OCI-LY1 (cell line): ENCODE measurements at regions not wholly inside any gene's neighbourhood (a gene's known extent, or its start where the extent isn't known, plus 50 kb on each side); places are given as distances from the start of the nearest gene placed in this dataset.

Experiments used
- H2AFZ ChIP-seq: fragments of 200-600 bp; sonication (generic), shearing (Covaris generic); 2 replicates; pipeline ENCODE4 v1.6.0; 2014; ENCODE audit warnings: antibody characterized with exemption, mild to moderate bottlenecking, low read length
- H3F3A ChIP-seq: fragments of 200-600 bp; sonication (generic), shearing (Covaris generic); 2 replicates; pipeline ENCODE4 v1.6.0; 2014; ENCODE audit warnings: mild to moderate bottlenecking, antibody characterized with exemption, low read length, moderate library complexity; ENCODE audit not compliant: insufficient read depth
- H3K27ac ChIP-seq: fragments of 200-600 bp; sonication (generic); 2 replicates; pipeline ENCODE4 v1.5.1; 2014; ENCODE audit warnings: low read length, mixed run types, mild to moderate bottlenecking, low read depth; ENCODE audit not compliant: poor library complexity, severe bottlenecking
- H3K27me3 ChIP-seq: fragments of 200-600 bp; sonication (generic); 2 replicates; pipeline ENCODE4 v1.6.0; 2014; ENCODE audit warnings: antibody characterized with exemption, mild to moderate bottlenecking, low read length, moderate library complexity; ENCODE audit not compliant: insufficient read depth
- H3K36me3 ChIP-seq: fragments of 200-600 bp; sonication (generic); 2 replicates; pipeline ENCODE4 v1.6.1; 2014; ENCODE audit warnings: mild to moderate bottlenecking, antibody characterized with exemption, low read length, moderate library complexity, mixed read lengths; ENCODE audit not compliant: insufficient read depth
- H3K4me1 ChIP-seq: fragments of 200-600 bp; sonication (generic); 2 replicates; pipeline ENCODE4 v1.5.1; 2014; ENCODE audit warnings: mild to moderate bottlenecking, low read length, moderate library complexity; ENCODE audit not compliant: insufficient read depth, severe bottlenecking
- H3K4me2 ChIP-seq: fragments of 200-600 bp; sonication (generic), shearing (Covaris generic); 2 replicates; pipeline ENCODE4 v1.6.1; 2014; ENCODE audit warnings: low read length
- H3K4me3 ChIP-seq: fragments of 200-600 bp; sonication (generic); 2 replicates; pipeline ENCODE4 v1.5.1; 2014; ENCODE audit warnings: low read length, low read depth, mild to moderate bottlenecking, mixed read lengths; ENCODE audit not compliant: poor library complexity, severe bottlenecking
- H3K79me2 ChIP-seq: fragments of 200-600 bp; shearing (Covaris generic); 2 replicates; pipeline ENCODE4 v1.6.1; 2016; ENCODE audit warnings: mixed run types, low read length, mixed read lengths; ENCODE audit not compliant: insufficient read depth
- H3K9ac ChIP-seq: fragments of 200-600 bp; sonication (generic), shearing (Covaris generic); 2 replicates; pipeline ENCODE4 v1.6.1; 2014; ENCODE audit warnings: mild to moderate bottlenecking, low read length, mixed read lengths
- H3K9me2 ChIP-seq: fragments of 200-600 bp; sonication (generic), shearing (Covaris generic); 2 replicates; pipeline ENCODE4 v1.6.1; 2014; ENCODE audit warnings: low read depth, mild to moderate bottlenecking, low read length, mixed read lengths
- H3K9me3 ChIP-seq: fragments of 200-600 bp; shearing (Covaris generic); 2 replicates; pipeline ENCODE4 v1.6.1; 2014; ENCODE audit warnings: low read length, mixed read lengths
- H4K20me1 ChIP-seq: fragments of 200-600 bp; sonication (generic), shearing (Covaris generic); 2 replicates; pipeline ENCODE4 v1.6.0; 2016; ENCODE audit warnings: mild to moderate bottlenecking, low read length; ENCODE audit not compliant: insufficient read depth
- CTCF ChIP-seq: fragments of 200-600 bp; sonication (generic), shearing (Covaris generic); IDR thresholded peaks from 2 replicates; pipeline ENCODE4 v1.5.1; 2017; ENCODE audit warnings: mild to moderate bottlenecking, antibody characterized with exemption, low read length, moderate library complexity, mixed read lengths
- EZH2 ChIP-seq: fragments of 200-600 bp; sonication (generic), shearing (Covaris generic); IDR thresholded peaks from 2 replicates; pipeline ENCODE4 v1.8.0; 2017; ENCODE audit warnings: borderline replicate concordance, mixed run types, mild to moderate bottlenecking, antibody characterized with exemption, low read length, moderate library complexity, mixed read lengths

DNA sequence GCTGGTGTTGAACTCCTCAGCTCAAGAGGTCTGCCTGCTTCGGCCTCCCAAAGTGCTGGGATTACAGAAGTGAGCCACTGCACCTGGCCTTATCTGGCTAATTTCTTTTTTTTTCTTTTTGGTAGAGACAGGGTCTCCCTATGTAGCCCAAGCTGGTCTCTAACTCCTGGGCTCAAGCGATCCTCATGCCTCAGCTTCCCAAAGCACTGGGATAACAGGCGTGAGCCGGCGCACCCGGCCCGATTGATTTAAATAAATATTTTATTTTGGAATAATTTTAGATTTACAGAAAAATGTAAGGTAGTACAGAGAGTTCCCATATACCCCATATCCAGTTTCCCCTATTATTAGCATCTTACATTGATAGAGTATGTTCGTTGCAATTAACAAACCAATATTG is 155.0 kb upstream of the MVB12B start:
- no peak overlapping the region for H3K4me2 ChIP-seq
- no peaks in the 10 kb centered on the region for H4K20me1 ChIP-seq
- no peak overlapping the region for H3K9ac ChIP-seq
- no peaks in the 10 kb centered on the region for H3K36me3 ChIP-seq
- H3K4me1 ChIP-seq, result no peaks in the 10 kb centered on the region
- no peak overlapping the region for H3K27ac ChIP-seq
- no peaks in the 10 kb centered on the region for H3K9me2 ChIP-seq
- no peaks in the 10 kb centered on the region for H3K79me2 ChIP-seq
- no peak overlapping the region for H2AFZ ChIP-seq
- H3K27me3 ChIP-seq, result no peaks in the 10 kb centered on the region
- no peaks in the 10 kb centered on the region for H3K9me3 ChIP-seq
- no peak overlapping the region for H3K4me3 ChIP-seq
- no peak for TF ChIP-seq EZH2
- TF ChIP-seq CTCF, result no peak
- no peaks in the 10 kb centered on the region for H3F3A ChIP-seq

GRCh38 chr9:126173401-126173800 is 153.2 kb upstream of the MVB12B start:
- H4K20me1 ChIP-seq, result no peaks in the 10 kb centered on the region
- TF ChIP-seq CTCF, result no peak
- no peak for TF ChIP-seq EZH2
- H3F3A ChIP-seq, result no peaks in the 10 kb centered on the region
- no peak overlapping the region for H3K9ac ChIP-seq
- H3K9me3 ChIP-seq, result no peaks in the 10 kb centered on the region
- no peaks in the 10 kb centered on the region for H3K79me2 ChIP-seq
- H3K27me3 ChIP-seq, result no peaks in the 10 kb centered on the region
- no peak overlapping the region for H3K4me3 ChIP-seq
- no peaks in the 10 kb centered on the region for H3K9me2 ChIP-seq
- no peaks in the 10 kb centered on the region for H3K36me3 ChIP-seq
- H2AFZ ChIP-seq, result no peak overlapping the region
- no peak overlapping the region for H3K27ac ChIP-seq
- no peaks in the 10 kb centered on the region for H3K4me1 ChIP-seq
- no peak overlapping the region for H3K4me2 ChIP-seq

DNA sequence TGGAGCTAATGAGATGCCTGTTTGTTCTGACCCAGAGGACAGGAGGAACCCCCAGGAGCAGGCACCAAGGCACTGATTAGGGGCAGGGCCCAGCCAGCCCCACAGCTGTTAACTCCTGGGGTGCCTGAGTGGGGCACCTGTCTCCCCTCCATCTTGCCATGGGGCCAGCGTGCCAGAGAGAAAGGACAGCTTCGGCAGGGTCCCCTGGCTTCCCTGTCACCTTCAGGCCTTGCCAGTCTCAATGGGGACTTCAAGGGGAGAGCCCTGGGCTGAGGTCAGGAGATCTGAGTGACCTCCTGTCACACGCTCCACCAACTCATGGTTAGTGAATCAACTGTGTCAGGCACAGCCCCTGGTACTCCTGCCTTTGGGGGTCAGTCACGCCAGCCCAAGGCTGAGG is 152.7 kb upstream of the MVB12B start:
- no peak overlapping the region for H2AFZ ChIP-seq
- no peaks in the 10 kb centered on the region for H3K27me3 ChIP-seq
- H3K9me2 ChIP-seq, result no peaks in the 10 kb centered on the region
- no peaks in the 10 kb centered on the region for H3K79me2 ChIP-seq
- no peaks in the 10 kb centered on the region for H3K36me3 ChIP-seq
- TF ChIP-seq EZH2, result no peak
- no peak for TF ChIP-seq CTCF
- H3K9ac ChIP-seq, result no peak overlapping the region
- no peaks in the 10 kb centered on the region for H3K4me1 ChIP-seq
- H3K27ac ChIP-seq, result no peak overlapping the region
- H3K9me3 ChIP-seq, result no peaks in the 10 kb centered on the region
- H3F3A ChIP-seq, result no peaks in the 10 kb centered on the region
- no peaks in the 10 kb centered on the region for H4K20me1 ChIP-seq
- H3K4me2 ChIP-seq, result no peak overlapping the region
- H3K4me3 ChIP-seq, result no peak overlapping the region
